Right ventricle myocardium superior (tissue), 1 donor: ENCODE measurements at regions not wholly inside any gene's neighbourhood (a gene's known extent, or its start where the extent isn't known, plus 50 kb on each side); places are given as distances from the start of the nearest gene placed in this dataset.
"Not testable (repeated sequence)": the region's sequence is repeated elsewhere in the genome, so short reads cannot be mapped to it uniquely, and the experiment has no call there.

Experiments used
- ATAC-seq: fragments of 200-7000 bp; cut with Tn5 transposase; one replicate; pipeline ENCODE4 v1.9.1; 2020; ENCODE audit warnings: mild to moderate bottlenecking; ENCODE audit not compliant: poor library complexity
- DNase-seq: peaks from one replicate; pipeline ENCODE4 v3.0.0-alpha.2; 2020
- intact Hi-C: fragments of 100-400 bp; cut with DNase I; formaldehyde crosslinking; loops from one replicate; pipeline ENCODE4 v1.11.2; 2022
- donor health status: DM: no; HTN: yes; CAD: no; lungs with severe emphysema.

GRCh38 chr7:118858651-118859149, 634.2 kb downstream of the ANKRD7 start:
- intact Hi-C loops, result no loop called here
- ATAC-seq, result no peak
- DNase-seq, result no peak

- ATAC-seq (no peak), DNase-seq (no peak)
- intact Hi-C loops, result no loop called here
Observed at GRCh38 chr7:118861581-118861980, 637.1 kb downstream of the ANKRD7 start.

GRCh38 chr7:118862740-118863139, 638.2 kb downstream of the ANKRD7 start:
- DNase-seq (no peak), ATAC-seq (no peak)
- intact Hi-C loops, result no loop called here

- no peak for DNase-seq
Observed at GRCh38 chr7:118863966-118864365, 639.5 kb downstream of the ANKRD7 start.

GRCh38 chr7:118867860-118868259, 643.4 kb downstream of the ANKRD7 start:
- ATAC-seq (no peak), DNase-seq (no peak)
- intact Hi-C loops, result no loop called here

More at GRCh38 chr7:118863966-118864365, 639.5 kb downstream of the ANKRD7 start:
- no peak for ATAC-seq
- intact Hi-C loops, result no loop called here

- intact Hi-C loops, ATAC-seq, DNase-seq: not testable (repeated sequence)
Observed at GRCh38 chr7:118869141-118869540, 644.6 kb downstream of the ANKRD7 start.

- intact Hi-C loops, result no loop called here
- ATAC-seq (no peak), DNase-seq (no peak)
Observed at GRCh38 chr7:118870187-118870586, 645.7 kb downstream of the ANKRD7 start.

- no peak for ATAC-seq
- DNase-seq, result no peak
- intact Hi-C loops, result no loop called here
Observed at GRCh38 chr7:118872568-118872967, 648.1 kb downstream of the ANKRD7 start.

GRCh38 chr7:118877187-118877586, 652.7 kb downstream of the ANKRD7 start:
- DNase-seq (no peak), ATAC-seq (no peak)
- intact Hi-C loops, result no loop called here

- ATAC-seq (no peak), DNase-seq (no peak)
- intact Hi-C loops, result no loop called here
Observed at GRCh38 chr7:118878336-118878735, 653.8 kb downstream of the ANKRD7 start.

GRCh38 chr7:118898284-118898683, 673.8 kb downstream of the ANKRD7 start:
- intact Hi-C loops, result no loop called here
- ATAC-seq, result no peak
- DNase-seq, result no peak

GRCh38 chr7:118902600-118902999, 678.1 kb downstream of the ANKRD7 start:
- ATAC-seq, result no peak
- DNase-seq, result no peak
- intact Hi-C loops, result no loop called here

- ATAC-seq (no peak), DNase-seq (no peak)
- intact Hi-C loops, result no loop called here
Observed at GRCh38 chr7:118907911-118908527, 683.5 kb downstream of the ANKRD7 start.

- intact Hi-C loops, ATAC-seq: not testable (repeated sequence)
Observed at GRCh38 chr7:118916120-118916519, 691.6 kb downstream of the ANKRD7 start.

GRCh38 chr7:118918556-118918955, 694.1 kb downstream of the ANKRD7 start:
- intact Hi-C loops, result no loop called here
- no peak for ATAC-seq
- no peak for DNase-seq

More at GRCh38 chr7:118916120-118916519, 691.6 kb downstream of the ANKRD7 start:
- not testable (repeated sequence) for DNase-seq

- intact Hi-C loops, result no loop called here
- no peak for DNase-seq
- ATAC-seq, result no peak
Observed at GRCh38 chr7:118938845-118939244, 714.3 kb downstream of the ANKRD7 start.

GRCh38 chr7:118944271-118944670, 719.8 kb downstream of the ANKRD7 start:
- ATAC-seq (no peak), DNase-seq (no peak)
- intact Hi-C loops, result no loop called here

- DNase-seq (no peak), ATAC-seq (no peak)
- intact Hi-C loops, result no loop called here
Observed at GRCh38 chr7:118945911-118946682, 721.6 kb downstream of the ANKRD7 start.

GRCh38 chr7:118948508-118948907, 724.0 kb downstream of the ANKRD7 start:
- no peak for ATAC-seq
- DNase-seq, result no peak
- intact Hi-C loops, result no loop called here

- ATAC-seq (no peak), DNase-seq (no peak)
- intact Hi-C loops, result no loop called here
Observed at GRCh38 chr7:118949031-118949430, 724.5 kb downstream of the ANKRD7 start.
